ENCODE measurements at regions not wholly inside any gene's neighbourhood (a gene's known extent, or its start where the extent isn't known, plus 50 kb on each side); places are given as distances from the start of the nearest gene placed in this dataset.

GRCh38 chr2:228878138-228878537, 392.9 kb downstream of the PID1 start:
- no peak for DNase-seq (ENCODE audit: low spot score)
- no peak overlapping the region for H3K4me3 ChIP-seq
- H2AFZ ChIP-seq, result no peak overlapping the region
- H4K20me1 ChIP-seq (ENCODE audit: insufficient read depth, poor library complexity, severe bottlenecking), result no peaks in the 10 kb centered on the region
- H3K27ac ChIP-seq, result no peak overlapping the region
- no peaks in the 10 kb centered on the region for H3K4me1 ChIP-seq (ENCODE audit: insufficient read depth)
- TF ChIP-seq EZH2phosphoT487 (IDR thresholded peaks at IDR 0.05; ENCODE audit: low read depth, severe bottlenecking, unreplicated experiment), result no peak
- TF ChIP-seq, protein P1, sequence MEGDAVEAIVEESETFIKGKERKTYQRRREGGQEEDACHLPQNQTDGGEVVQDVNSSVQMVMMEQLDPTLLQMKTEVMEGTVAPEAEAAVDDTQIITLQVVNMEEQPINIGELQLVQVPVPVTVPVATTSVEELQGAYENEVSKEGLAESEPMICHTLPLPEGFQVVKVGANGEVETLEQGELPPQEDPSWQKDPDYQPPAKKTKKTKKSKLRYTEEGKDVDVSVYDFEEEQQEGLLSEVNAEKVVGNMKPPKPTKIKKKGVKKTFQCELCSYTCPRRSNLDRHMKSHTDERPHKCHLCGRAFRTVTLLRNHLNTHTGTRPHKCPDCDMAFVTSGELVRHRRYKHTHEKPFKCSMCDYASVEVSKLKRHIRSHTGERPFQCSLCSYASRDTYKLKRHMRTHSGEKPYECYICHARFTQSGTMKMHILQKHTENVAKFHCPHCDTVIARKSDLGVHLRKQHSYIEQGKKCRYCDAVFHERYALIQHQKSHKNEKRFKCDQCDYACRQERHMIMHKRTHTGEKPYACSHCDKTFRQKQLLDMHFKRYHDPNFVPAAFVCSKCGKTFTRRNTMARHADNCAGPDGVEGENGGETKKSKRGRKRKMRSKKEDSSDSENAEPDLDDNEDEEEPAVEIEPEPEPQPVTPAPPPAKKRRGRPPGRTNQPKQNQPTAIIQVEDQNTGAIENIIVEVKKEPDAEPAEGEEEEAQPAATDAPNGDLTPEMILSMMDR (IDR thresholded peaks at IDR 0.05; ENCODE audit: poor library complexity), result no peak
- TF ChIP-seq EZH2 (IDR thresholded peaks at IDR 0.05; ENCODE audit: borderline replicate concordance), result no peak
- no peaks in the 10 kb centered on the region for H3K9me2 ChIP-seq (replicated peaks; ENCODE audit: insufficient read depth)
- no peaks in the 10 kb centered on the region for H3K36me3 ChIP-seq (replicated peaks; ENCODE audit: insufficient read depth, low read depth)
- peaks cover 8% of the 10 kb centered on the region for H3K9me3 ChIP-seq (ENCODE audit: low read depth)
- no peaks in the 10 kb centered on the region for H3K27me3 ChIP-seq
- H3K79me2 ChIP-seq, result no peaks in the 10 kb centered on the region
- WGBS (ENCODE audit: low lambda C conversion rate, missing lambda C conversion rate), result 93% methylated on average over 1 of the region's 1 CpG
- H3K4me2 ChIP-seq, result no peak overlapping the region

- no peak overlapping the region for H3K27ac ChIP-seq
- H3K4me2 ChIP-seq, result no peak overlapping the region
- no peaks in the 10 kb centered on the region for H3K79me2 ChIP-seq
- H3K4me3 ChIP-seq, result no peak overlapping the region
- DNase-seq (ENCODE audit: low spot score), result no peak
- H2AFZ ChIP-seq, result no peak overlapping the region
- H3K36me3 ChIP-seq (replicated peaks; ENCODE audit: insufficient read depth, low read depth), result no peaks in the 10 kb centered on the region
- 47% methylated on average over 2 of the region's 2 CpGs for WGBS (ENCODE audit: low lambda C conversion rate, missing lambda C conversion rate)
- H3K9me3 ChIP-seq (ENCODE audit: low read depth), result peaks cover 8% of the 10 kb centered on the region
- TF ChIP-seq, protein P1 (IDR thresholded peaks at IDR 0.05; ENCODE audit: poor library complexity), result no peak
- no peak for TF ChIP-seq EZH2 (IDR thresholded peaks at IDR 0.05; ENCODE audit: borderline replicate concordance)
- no peak for TF ChIP-seq EZH2phosphoT487 (IDR thresholded peaks at IDR 0.05; ENCODE audit: low read depth, severe bottlenecking, unreplicated experiment)
- H3K27me3 ChIP-seq, result no peaks in the 10 kb centered on the region
- no peaks in the 10 kb centered on the region for H3K9me2 ChIP-seq (replicated peaks; ENCODE audit: insufficient read depth)
- H4K20me1 ChIP-seq (ENCODE audit: insufficient read depth, poor library complexity, severe bottlenecking), result no peaks in the 10 kb centered on the region
- no peaks in the 10 kb centered on the region for H3K4me1 ChIP-seq (ENCODE audit: insufficient read depth)
Observed at GRCh38 chr2:228876276-228876675, 394.8 kb downstream of the PID1 start.

DNA sequence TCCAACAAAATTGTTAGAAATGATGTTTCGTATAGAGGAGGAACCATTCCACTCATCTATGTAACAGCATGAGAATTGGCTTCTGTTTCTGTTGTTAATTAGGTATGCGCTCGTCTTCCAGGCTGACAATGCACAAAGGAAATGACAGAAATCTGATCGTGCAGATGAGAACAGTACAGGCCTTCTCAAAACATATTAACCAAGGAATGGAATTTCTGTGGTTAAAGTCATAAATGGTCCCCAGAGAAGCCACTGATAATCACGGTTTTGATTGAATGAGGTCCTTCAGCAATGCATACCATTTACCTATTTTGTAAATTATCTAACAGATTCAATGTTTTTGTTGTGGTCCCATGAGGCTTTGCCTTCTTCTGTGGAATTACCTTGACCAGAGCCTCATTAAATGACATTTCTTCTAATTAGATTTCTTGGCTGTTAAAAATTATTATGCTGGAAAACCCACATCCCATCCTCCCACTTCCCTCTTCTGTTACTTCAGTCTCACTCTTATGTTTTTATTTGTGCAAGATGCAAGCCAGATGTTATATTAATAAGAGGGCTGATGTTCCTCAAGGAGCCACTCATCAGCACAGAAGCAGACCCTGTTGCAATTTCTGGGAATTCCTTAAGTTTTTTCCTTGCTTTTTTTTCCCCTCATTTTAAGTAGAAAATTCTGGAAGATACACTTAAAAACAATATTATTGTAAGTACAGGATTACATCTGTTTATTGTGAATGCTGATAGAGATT, 395.8 kb downstream of the PID1 start:
- DNase-seq (ENCODE audit: low spot score), result no peak
- H2AFZ ChIP-seq, result no peak overlapping the region
- no peaks in the 10 kb centered on the region for H3K36me3 ChIP-seq (replicated peaks; ENCODE audit: insufficient read depth, low read depth)
- no peak overlapping the region for H3K4me3 ChIP-seq
- no peaks in the 10 kb centered on the region for H3K4me1 ChIP-seq (ENCODE audit: insufficient read depth)
- H3K27me3 ChIP-seq, result no peaks in the 10 kb centered on the region
- H4K20me1 ChIP-seq (ENCODE audit: insufficient read depth, poor library complexity, severe bottlenecking), result no peaks in the 10 kb centered on the region
- H3K79me2 ChIP-seq, result no peaks in the 10 kb centered on the region
- no peak overlapping the region for H3K27ac ChIP-seq
- no peaks in the 10 kb centered on the region for H3K9me2 ChIP-seq (replicated peaks; ENCODE audit: insufficient read depth)
- H3K4me2 ChIP-seq, result no peak overlapping the region
- H3K9me3 ChIP-seq (ENCODE audit: low read depth), result peaks cover 8% of the 10 kb centered on the region
- TF ChIP-seq EZH2 (IDR thresholded peaks at IDR 0.05; ENCODE audit: borderline replicate concordance), result no peak
- WGBS (ENCODE audit: low lambda C conversion rate, missing lambda C conversion rate), result 56% methylated on average over 5 of the region's 5 CpGs

DNA sequence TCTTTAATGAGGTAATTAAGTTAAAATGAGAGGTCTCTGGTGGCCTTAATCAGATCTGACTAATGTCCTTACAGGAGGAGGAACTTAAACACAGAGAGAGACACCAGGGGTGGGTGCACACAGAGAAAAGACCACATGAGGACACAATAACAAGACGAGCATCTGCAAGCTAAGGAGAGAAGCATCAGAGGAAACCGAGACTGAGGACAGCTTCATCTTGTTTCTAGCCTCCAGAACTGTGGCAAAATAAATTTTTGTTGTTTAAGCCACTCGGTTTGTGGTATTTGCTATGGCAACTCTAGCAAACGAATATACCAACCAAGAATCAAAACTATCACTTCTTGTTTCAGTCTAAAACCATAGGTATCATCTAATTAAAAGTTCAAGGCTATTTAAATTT, 400.1 kb downstream of the PID1 start:
- Histone ChIP-seq H3K9me3 (ENCODE audit: low read depth) (no peaks in the 10 kb centered on the region), H3K4me3 (no peak overlapping the region), H3K4me2 (no peak overlapping the region), H3K4me1 (ENCODE audit: insufficient read depth) (no peaks in the 10 kb centered on the region), H3K79me2 (no peaks in the 10 kb centered on the region), H3K27ac (no peak overlapping the region), H3K27me3 (no peaks in the 10 kb centered on the region), H3K36me3 (replicated peaks; ENCODE audit: insufficient read depth, low read depth) (no peaks in the 10 kb centered on the region), H2AFZ (no peak overlapping the region), H4K20me1 (ENCODE audit: insufficient read depth, poor library complexity, severe bottlenecking) (no peaks in the 10 kb centered on the region), H3K9me2 (replicated peaks; ENCODE audit: insufficient read depth) (no peaks in the 10 kb centered on the region)
- DNase-seq (ENCODE audit: low spot score), result no peak
- 79% methylated on average over 4 of the region's 4 CpGs for WGBS (ENCODE audit: low lambda C conversion rate, missing lambda C conversion rate)
- TF ChIP-seq, protein P1 (IDR thresholded peaks at IDR 0.05; ENCODE audit: poor library complexity), result no peak
- no peak for TF ChIP-seq EZH2 (IDR thresholded peaks at IDR 0.05; ENCODE audit: borderline replicate concordance)
- no peak for TF ChIP-seq EZH2phosphoT487 (IDR thresholded peaks at IDR 0.05; ENCODE audit: low read depth, severe bottlenecking, unreplicated experiment)
